DLD1 (cell line): ENCODE measurements at regions not wholly inside any gene's neighbourhood (a gene's known extent, or its start where the extent isn't known, plus 50 kb on each side); places are given as distances from the start of the nearest gene placed in this dataset.

Experiments
- in situ Hi-C: cut with HindIII; loops from 2 replicates; pipeline ENCODE4 v1.10.0; 2017; ENCODE audit warnings: low sequenced_read_pairs

- in situ Hi-C loops, result no loop called here
Measured at GRCh38 chr1:98049370-98050135, 128.7 kb upstream of the DPYD start.

DNA sequence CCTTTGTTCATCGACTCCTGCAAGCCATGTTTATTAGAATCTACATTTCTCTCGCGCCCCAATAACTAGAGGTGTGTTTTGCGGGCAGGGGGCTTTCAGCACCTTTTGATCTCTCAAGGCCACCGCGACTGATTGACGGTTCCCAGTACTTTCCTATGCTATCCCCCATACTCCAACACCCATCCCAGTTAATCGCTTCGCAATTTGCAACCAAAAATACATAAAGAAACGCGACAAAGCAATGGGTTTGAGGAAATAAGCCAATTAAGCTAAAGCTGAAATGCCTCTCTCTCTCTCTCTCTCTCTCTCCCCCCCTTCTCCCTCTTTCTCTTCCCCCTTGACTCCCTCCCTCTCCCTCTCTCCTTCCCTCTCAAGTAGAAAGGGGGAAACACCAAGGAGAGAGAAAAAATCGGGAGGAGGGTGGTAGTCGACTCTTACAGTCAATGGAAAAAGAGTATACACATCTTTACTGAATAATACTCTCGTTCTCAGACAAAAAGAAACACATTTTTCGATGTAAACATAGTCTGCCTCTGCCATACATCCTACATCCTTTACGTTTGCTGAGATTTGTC, 128.0 kb upstream of the DPYD start:
- in situ Hi-C loops, result no loop called here

DNA sequence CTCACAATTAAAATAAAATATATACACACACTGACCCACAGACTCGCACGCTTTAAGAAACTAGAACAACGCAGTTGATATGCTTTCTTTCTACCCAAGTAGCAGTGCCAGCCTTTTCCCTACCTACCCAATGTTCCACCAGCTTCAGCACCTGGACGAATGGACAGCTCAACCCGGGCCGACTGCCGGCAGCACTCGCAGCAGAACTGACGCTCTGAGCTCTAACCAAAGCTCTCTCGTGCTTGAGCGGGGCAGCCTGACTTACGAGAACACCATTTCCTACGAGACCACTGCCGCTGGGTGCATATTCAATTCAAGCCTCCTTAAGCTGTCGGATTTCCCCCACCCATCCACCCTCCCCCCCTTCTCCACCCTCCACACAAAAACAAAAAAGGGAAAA, 127.4 kb upstream of the DPYD start:
- in situ Hi-C loops, result no loop called here

DNA sequence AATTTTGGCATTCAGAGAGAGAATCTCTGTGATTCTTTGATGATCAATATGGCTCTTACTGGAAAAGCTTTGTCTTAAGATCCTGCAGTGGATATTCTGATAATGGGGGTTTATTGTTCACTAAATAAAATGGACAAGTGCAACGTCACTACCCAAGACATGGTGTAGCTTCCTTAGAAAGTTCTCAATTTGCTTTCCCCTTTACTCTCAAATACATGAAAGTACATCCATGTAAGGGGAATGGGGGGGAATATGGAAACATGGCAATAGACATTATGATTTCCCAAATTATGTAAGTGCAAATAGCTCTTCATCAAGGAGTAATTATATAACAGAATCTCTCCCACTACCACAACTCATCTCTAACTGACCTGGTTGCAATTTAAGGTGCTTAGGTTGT, 126.3 kb upstream of the DPYD start:
- in situ Hi-C loops, result no loop called here

DNA sequence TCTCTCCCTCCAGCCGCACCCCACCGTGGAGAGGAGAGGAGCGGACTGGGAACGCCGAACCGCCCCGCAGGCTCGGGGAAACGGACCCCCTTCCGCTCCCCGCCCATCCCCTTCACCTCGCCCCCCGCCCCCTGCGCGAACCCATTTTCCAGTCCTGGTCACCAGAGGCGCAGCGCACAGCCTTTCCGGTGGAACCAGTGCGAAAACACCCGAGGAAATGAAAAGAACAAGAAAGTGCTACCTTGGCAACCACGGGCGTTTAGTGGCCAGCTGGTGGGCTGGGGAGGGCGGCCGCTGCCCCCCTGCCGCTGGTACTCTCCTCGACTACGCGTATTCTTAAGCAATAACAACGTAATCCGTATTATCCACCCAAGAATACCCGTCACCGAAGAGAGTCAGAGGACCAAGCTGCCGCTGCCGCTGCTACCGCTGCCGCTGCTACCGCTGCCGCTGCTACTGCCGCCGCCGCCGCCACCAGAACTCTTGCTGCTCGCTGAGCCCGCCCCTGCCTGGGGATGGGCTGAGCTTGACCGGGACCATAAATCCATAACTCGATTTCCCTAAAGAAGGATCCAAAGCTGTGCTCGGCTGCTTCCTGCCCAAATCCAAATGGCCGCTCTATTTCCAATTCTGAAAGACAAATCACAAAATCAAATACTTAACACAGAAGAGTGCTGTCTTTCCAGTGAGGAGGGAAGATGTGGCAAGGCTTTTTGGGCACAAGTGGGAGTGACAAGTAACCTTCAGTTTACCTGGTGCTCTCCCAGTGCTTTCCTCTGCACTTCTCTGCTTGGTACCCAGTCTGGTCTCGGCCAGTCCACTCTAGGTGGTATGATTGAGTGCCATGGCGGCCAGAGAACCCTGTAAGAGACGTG, 125.2 kb upstream of the DPYD start:
- in situ Hi-C loops, result no loop called here

DNA sequence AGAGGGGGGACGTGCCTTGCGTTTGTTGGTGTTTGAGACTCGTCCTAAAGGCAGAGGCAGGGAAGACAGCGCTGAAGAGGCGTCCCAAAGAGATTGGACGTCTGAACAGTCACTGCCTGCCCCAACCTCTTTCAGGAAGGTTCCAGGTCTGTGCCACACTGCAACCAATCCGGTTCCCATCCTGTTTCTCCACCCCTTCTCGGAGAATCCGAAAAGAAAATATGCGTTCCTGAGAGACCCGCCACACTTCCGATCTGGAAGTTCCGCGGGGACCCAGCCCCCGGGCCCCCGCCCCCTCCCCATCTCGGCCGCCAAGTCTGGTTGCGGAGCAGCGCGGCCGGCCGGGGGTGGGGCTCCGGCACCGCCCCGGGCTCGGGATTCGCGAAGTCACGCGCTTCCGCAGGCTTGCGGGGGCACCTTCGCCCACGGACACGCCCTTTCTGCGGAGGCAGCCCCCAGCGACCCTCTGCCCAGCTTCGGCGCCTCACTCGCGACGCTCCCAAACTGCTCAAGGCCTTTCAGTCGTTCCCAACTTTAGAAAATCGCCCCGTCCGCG, 124.5 kb upstream of the DPYD start:
- in situ Hi-C loops, result no loop called here

GRCh38 chr1:98044766-98045165, 123.9 kb upstream of the DPYD start:
- in situ Hi-C loops, result no loop called here

GRCh38 chr1:98044071-98044697, 123.3 kb upstream of the DPYD start:
- in situ Hi-C loops, result no loop called here

GRCh38 chr1:98035602-98036002, 114.8 kb upstream of the DPYD start:
- in situ Hi-C loops, result no loop called here

DNA sequence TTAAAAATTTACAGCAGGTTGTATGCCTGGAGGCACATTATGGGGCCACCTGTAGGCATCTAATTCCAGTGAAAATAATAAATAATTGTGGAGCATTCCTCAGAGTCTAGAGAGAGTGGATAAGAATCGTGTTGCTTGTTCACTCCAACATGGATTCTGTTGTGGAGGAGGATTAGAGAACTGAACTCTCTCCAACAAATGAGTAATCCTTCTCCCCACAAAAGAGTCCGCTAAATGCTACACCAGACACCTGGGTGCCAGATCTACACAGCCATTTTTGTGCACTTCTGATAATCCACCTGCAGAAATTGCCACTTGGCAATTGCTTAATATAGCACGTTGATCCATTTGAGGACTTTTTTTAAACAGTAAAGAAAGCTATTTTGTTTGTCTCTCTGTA, 113.7 kb upstream of the DPYD start:
- in situ Hi-C loops, result no loop called here

DNA sequence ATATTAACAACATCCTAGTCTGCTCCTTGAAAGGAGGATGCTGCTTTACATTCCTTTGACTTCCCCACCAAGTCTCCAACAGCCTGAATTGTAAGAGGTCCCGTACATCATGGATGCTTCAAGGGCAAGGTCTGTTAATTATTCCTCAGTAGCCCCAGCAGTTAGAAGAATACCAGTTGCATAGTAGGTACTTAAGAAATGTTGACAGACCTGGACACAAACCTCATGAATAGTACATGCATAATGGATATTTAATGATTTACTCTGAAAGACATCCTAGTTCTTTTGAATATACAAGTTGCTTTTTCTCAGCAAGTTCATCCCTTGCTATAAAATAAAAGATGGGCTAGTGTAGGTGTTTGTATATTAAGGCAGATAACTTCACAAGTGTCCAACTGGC, 112.1 kb upstream of the DPYD start:
- in situ Hi-C loops, result no loop called here

GRCh38 chr1:98030976-98031375, 110.1 kb upstream of the DPYD start:
- in situ Hi-C loops, result no loop called here

GRCh38 chr1:98030483-98030882, 109.6 kb upstream of the DPYD start:
- in situ Hi-C loops, result no loop called here

GRCh38 chr1:98028800-98029199, 108.0 kb upstream of the DPYD start:
- in situ Hi-C loops, result no loop called here

DNA sequence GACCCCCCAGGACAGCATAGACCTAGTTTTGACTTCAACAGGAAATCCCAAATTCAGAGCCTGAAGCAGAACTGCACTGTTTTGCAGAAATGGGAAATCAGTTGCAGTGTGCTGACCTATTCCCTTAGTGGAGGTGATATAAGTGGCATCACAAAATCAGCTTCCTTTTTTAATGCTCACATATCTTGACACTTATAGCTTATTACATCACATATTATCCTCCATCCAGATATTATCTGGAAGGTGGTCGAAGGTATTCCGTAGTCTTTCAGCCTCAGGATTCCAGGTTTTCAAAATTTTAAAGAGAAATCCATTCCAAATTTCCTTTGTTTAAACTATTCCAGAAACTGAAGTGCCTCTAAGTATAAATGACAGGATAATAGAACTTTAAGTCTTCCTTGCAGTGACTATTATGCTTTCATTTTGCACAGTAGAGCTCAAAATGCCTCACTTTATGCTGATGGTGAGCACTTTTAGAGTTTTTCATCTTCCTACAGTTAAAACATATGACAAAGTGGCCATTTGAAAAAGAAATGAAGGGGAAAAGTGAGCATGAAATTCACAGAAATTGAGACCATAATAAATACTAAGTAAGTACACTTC, 106.4 kb upstream of the DPYD start:
- in situ Hi-C loops, result no loop called here

DNA sequence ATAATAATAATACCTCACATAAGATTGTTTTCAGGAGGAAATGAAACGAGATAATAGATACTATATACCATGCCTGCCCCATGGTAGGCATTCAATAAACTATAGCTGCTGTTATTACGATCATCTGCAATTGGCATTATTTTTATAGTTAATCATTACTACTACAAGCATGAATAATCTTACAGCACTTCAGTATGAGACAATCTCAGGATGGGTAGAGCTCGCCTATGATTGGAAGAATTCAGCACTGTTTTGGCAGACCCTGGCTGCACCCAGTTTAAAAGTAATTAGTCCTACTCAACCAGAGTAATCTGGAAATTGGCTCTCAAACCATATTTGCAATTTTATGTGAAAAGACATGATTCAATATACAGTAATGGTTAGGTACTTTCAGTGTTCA, 105.0 kb upstream of the DPYD start:
- in situ Hi-C loops, result no loop called here

DNA sequence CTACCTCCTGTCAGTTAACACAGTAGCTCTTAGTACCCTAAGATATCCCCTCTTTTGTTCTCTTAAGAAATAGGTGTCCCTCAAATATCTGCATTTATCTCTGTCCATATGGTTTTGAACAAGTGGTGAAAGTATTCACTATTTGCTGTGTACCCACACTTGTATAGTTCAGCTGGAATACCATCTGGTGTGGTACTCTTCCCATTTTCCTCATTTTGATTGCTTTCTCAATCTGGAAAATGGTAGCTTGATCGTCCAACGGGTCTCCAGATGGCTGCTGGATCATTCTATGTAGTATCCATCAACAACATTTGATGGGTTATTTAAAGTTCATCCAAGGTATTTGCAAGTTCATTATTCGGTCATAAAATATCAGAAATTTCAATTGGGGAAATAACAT, 100.3 kb upstream of the DPYD start:
- in situ Hi-C loops, result no loop called here

DNA sequence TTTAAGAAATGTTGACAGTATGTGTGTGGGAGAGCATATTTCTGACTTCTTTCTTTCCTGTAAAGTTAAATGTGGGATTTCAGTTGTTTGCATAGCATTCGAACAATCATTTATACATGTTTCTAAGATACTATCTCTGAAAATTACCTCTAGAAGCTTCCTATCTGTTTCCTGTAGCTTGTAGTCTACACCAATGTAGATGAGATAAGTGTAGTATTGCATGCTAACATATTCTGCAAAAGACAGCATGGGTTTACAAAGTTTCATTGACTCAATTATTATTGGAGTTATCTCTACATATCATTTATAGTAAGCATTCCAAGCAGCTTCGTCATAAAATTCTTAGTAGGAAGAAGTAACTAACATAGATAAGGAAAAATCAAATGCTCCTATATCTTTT, 98.9 kb upstream of the DPYD start:
- in situ Hi-C loops, result no loop called here

DNA sequence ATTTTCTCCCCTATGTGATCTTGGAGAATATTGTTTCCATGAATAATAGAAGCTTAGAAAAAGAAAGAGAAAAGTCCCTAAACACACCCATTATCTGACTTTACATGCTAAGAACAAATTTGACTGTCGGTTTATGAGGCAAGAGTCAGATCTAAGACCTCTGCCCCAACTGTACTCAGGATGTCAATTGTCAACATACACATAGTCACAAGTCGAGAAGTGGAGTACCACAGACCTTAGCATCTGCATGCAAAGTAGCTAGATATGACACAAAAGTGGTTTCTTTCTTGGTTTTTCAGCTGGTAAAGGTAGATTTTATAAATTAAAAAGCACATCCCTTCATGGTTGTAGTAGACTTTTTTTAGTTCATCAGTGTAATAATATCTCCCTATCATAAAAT, 97.2 kb upstream of the DPYD start:
- in situ Hi-C loops, result no loop called here

GRCh38 chr1:98017184-98017583, 96.3 kb upstream of the DPYD start:
- in situ Hi-C loops, result no loop called here

DNA sequence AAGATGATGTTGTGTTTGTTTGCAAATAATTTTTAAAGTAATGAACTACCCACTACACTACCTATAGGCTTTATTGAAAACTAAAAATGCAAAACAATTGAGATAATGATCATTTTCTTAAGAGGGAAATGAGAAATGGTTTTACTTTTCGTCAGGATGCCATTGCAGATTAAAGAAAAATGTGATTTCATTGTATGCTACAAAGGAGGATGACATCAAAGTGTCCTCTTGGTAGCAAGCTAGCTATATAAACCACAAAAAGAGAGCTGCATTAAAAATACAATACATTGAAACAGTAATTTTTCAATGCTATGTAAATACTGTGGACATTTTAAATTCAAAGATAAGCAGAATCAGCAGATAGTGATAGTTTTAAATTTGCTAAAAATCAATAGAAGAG, 87.5 kb upstream of the DPYD start:
- in situ Hi-C loops, result no loop called here
